CD4-positive, alpha-beta T cell treated with Interleukin-15 for 1 hour (primary cell): ENCODE measurements at regions not wholly inside any gene's neighbourhood (a gene's known extent, or its start where the extent isn't known, plus 50 kb on each side); places are given as distances from the start of the nearest gene placed in this dataset.
"Not testable (repeated sequence)": the region's sequence is repeated elsewhere in the genome, so short reads cannot be mapped to it uniquely, and the experiment has no call there.

Experiments
- DNase-seq: peaks from one replicate; pipeline ENCODE4 v3.0.0-alpha.2; 2020

DNA sequence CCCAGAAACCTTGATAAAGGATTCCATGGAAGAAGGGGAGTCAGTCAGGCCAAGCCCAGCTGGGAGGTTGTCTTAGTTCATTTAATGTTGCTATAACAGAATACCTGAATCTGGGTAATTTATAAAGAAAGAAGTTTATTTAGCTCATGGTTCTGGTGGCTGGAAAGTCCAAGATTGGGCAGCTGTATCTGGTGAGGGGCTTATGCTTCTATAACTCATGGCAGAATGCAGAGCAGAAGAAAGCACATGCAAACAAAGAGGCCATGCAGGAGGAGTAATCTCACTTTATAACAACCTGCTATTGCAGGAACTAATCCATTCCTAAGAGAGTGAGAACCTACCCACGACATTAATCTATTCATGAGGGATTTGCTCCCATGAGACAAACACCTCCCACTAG is 54.2 kb upstream of the ANKRD1 start:
- DNase-seq, result no peak

DNA sequence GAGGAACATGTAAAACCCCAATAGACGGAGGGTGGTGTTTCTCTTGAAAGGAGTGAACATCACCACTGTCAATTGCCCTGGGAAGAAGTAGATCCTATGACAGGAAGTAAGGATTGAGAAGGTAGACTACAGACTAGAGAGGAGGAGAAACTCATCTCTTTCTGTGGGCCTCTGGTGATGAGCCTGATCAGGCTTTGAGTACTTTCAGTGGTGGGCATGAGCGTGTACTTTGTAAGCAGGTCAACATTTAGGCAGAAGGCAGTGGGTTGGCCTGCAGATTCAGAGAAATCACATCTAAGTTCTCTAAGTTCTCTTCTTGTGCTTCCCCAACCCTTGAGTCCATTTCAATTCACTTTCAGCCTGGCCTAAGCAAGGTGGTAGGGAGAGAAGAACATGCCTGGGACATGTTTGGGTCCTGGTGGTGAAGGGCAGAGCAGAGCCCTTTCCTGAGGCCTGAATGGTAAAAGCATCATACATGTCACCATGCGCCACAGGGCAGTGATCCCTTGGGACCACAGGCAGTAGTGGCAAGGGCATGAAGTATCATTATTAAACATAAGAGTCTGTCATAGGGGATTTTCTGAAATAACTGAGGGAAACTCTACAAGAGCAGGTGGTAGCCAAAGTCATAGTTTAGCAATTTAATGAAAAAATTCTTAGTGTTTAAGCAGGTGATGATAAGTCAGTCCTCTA is 56.4 kb upstream of the ANKRD1 start:
- DNase-seq, result no peak

GRCh38 chr10:90977855-90978486 is 57.1 kb upstream of the ANKRD1 start:
- no peak for DNase-seq

- DNase-seq, result no peak
These were observed 61.6 kb upstream of the ANKRD1 start for GRCh38 chr10:90982406-90983008.

DNA sequence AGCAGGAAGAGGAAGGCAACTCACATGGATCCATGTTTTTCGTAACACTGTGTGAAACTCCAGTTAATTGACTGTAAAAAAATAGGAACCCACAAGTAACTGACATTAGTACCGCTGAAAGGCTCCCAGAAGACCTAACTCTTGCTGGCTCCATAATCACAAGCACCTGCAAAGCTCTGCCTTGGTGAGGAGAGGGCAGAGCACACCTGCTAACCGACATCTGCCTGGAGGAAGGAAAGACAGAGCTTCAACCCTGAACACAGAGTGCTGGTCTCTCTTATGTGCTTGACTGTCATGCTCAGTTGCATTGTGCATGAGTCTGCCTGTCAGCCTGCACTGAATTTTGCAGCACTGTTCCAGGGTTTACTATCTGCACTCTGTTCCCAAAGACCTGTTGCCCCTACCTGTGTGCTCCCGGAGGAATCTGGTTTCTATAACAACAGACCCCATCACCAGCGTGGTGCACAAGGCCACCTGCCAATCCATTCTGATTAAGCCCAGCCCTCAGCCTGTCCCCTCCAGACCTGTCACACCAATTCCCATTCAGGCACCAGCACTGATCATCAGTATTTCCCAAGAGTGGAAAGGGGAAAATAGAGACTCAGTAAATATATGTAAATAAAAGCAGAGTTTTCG is 63.1 kb upstream of the ANKRD1 start:
- DNase-seq, result no peak

DNA sequence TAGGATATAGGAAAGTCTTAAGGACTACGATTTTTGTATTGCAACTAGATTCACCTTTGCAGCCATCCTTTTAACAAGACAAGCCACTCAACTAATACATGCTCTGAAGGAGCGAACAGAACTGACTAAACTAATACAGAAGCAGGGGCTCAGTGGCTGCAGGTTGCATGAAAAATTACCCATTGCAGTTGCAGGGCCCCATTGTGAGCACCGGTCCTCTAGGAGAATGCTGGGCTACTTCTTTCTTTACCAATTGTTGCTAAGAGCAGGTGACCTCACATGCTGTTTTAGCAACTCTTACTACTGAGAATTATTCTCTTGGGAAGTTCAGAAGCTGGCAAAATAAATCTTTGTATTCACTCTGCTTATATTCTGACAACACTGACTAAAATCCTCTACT is 64.0 kb upstream of the ANKRD1 start:
- no peak for DNase-seq

DNA sequence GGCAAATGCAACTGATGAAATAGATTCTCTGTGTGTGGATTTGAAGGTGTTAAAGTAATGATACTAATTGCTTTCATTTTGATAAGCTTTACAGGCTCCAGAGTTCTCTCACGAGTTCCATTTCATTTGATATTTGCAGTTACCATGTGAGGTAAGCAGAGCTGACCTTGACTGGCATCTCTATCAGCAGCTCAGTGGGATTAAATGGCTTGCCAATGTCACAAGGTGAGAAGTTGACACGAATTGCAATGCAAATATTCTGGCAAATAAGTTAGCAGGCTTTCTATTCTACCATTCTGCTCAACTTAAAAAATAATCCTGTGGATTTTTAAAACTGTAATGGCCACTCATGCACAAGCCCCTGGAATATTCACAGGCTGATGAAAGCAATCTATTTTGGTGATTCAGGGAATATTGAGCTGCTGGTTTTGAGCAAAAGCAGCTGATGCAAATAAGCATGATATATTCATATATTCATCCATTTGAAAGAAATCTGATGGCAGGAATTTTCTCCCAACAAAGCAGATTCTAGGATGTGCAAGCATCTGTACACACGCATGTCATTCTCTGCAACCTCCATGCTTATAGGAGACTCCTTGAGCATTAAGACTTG is 64.5 kb upstream of the ANKRD1 start:
- no peak for DNase-seq

DNA sequence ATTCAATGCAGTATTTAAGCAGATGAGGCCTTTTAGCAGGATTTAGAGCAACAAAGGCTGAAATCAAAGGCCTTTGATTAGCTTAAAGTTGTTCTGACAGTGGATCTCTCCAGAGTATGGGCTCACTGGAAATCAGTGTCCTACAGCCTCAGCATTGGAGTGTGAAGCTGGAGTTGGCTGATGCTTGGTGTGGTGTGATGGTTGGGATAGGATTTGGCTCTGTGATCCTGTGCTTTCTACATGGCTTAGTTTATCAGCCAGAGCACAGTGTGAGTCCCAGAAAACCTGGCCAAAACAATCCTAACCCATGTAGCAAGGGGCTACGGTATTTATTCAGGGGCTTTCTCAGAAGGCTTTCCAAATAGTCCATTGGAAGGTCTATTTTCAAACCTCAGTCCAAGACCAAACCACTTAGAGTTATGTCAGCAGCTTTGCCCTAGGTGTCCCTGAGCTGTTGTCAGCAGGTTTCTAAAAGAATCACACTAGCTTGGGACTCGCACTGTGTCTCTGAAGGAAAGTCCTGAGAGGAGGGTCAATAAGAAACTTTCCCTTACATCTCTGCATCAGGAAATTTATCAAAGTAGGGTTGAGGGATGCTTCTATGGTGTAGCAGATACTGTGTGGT is 65.4 kb upstream of the ANKRD1 start:
- no peak for DNase-seq

GRCh38 chr10:90986870-90987269 is 66.0 kb upstream of the ANKRD1 start:
- no peak for DNase-seq

GRCh38 chr10:90987383-90987782 is 66.5 kb upstream of the ANKRD1 start:
- DNase-seq, result no peak

DNA sequence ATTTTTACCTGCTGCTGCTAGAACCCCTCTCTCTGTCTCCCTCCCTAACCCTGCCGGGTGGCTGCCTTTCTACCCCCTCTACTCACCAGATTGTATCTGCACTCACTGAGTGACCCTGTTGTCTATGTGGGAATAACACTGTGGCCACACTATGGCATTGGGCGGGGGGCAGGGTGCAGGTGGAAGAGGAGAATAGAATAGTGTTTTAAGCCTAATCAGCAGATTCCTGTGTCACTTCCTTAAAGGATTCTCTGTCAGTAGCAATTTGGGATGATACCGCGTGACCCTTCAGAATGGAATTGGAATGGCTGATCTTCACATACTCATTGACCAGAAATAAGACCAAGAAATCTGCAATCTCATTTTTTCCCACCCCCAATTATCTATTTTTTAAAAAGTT is 67.1 kb upstream of the ANKRD1 start:
- DNase-seq, result no peak

DNA sequence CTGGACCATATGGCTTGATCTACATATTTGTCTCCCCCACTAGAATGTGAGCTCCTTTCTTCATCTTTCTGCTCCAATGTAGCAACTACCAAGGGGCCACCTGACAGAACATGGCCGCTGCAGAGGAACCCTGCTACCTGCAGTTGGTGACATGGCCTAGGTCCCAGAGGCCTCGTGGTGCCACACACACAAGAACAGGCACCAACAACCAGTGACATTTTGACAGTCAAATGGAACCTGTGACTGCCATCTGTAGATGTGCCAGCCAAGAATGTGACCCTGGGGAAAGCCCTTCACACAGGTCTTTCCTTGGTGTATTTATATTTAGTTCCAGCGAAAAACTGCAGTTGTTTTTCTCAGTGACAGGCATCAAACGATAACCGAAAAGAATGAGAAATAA is 67.9 kb upstream of the ANKRD1 start:
- no peak for DNase-seq

GRCh38 chr10:90989378-90989777 is 68.5 kb upstream of the ANKRD1 start:
- DNase-seq, result no peak

GRCh38 chr10:90992462-90992861 is 71.6 kb upstream of the ANKRD1 start:
- DNase-seq, result no peak

GRCh38 chr10:90993340-90993739 is 72.5 kb upstream of the ANKRD1 start:
- no peak for DNase-seq

DNA sequence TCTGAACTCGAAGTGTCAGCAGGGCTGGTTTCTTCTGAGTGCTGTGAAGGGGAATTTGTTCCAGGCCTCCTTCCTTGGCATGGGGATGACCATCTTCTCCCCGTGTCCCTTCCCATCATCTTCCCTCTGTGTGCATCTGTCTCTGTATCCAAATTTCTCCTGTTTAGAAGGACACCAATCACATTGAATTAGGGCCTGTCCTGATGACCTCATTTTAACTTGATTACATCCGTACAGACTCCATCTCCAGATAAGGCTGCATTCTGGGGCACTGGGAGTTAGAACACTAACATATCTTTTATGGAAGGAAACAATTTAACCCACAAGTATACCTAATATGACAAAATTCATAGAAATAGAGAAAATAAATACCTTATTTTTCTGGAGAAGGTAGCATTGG is 76.8 kb upstream of the ANKRD1 start:
- DNase-seq, result no peak

- DNase-seq, result no peak
These were observed 78.0 kb upstream of the ANKRD1 start for GRCh38 chr10:90998733-90999511.

DNA sequence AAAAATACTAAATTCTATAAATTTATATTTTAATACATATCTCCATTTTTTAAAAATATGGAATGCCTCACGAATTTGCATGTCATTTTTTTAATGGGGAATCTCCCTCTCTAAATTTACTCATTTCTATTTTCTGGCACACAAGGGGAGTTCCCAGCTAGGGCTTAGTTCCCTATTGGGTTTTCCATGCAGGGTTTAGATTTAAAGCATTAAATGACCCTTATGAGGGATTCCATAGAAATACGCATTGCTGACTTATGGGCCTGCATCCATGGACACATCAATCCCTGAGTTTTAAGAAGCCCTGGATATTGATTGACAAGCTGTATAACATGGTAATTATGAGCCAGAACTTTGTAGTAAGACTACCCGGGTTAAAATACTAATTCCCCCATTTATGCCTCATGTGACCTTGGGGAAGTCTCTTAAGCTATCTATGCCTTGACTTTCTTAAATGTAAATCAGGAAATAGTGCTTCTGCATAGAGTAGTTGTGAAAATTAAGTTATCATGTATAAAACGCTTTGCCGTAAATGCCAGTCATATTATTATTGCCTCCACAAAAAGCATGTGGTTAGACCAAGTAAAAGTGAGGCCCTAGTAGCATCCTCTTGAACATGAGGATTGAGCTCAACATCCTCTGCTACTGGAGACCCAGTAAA is 78.8 kb upstream of the ANKRD1 start:
- DNase-seq, result no peak

DNA sequence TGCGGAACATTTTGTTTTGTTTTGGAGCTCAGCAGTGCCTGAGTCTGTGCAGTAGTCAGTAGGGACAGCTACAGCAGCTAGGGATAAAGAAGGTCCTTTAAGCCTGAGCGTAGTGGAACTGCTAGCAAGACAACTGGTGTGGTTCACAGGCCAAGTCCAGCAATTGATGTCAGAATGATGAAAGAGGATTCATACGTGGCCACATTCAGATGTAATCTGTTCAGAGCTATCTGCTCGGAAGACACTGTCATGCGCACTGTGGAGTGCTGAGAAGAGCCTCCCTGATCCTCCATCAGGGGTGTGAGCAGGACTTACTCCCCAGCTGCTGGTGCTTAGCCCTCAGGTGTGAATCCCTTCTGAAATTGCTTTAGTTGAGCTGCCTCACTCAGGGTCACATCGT is 79.6 kb upstream of the ANKRD1 start:
- DNase-seq, result no peak

DNA sequence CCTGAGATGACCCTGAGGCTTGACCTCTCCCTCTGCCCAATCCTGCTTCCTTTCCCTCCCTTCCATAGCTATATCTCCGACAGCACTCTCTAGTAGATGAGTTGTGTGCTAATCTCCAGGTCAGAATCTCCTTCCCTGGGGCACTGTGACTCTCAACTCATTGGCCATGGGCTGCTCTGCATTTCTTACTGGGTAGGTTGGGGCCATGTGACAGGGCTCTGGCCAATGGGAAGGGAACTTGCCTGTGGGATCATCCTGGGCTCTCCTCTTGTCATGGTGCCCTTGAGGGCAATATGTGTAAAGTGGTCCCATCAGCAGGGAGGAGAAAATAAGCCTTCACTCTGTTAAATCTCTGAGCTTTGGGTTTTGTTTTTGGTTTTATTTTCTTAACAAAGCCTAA is 80.1 kb upstream of the ANKRD1 start:
- no peak for DNase-seq

GRCh38 chr10:91002656-91003055 is 81.8 kb upstream of the ANKRD1 start:
- no peak for DNase-seq

GRCh38 chr10:91003379-91003778 is 82.5 kb upstream of the ANKRD1 start:
- not testable (repeated sequence) for DNase-seq
